ENCODE measurements at regions not wholly inside any gene's neighbourhood (a gene's known extent, or its start where the extent isn't known, plus 50 kb on each side); places are given as distances from the start of the nearest gene placed in this dataset.

DNA sequence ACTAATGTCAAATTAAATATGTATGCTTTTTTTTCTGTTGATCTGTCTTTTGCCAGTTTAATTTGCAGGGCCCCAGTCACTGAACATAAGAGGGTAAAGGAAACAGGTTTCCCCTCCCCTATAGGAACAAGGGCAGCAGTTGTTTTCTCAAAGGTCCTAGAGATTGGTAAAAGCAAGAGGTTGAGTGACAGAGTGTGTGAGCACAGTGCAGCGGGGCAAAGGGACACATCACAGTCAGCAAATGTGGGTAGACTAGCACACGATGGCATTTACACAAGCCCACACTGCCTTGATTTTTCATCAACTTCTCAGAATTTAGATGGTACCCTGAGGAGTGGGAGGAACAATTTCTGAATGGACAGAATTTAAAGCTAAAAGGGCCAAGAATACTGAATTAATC lies 138.7 kb upstream of the MYLIP start:
- TF ChIP-seq POLR2A (IDR thresholded peaks at IDR 0.05) (no peak), POLR2AphosphoS5 (IDR thresholded peaks at IDR 0.05) (no peak)
- TF ChIP-seq, protein P1, sequence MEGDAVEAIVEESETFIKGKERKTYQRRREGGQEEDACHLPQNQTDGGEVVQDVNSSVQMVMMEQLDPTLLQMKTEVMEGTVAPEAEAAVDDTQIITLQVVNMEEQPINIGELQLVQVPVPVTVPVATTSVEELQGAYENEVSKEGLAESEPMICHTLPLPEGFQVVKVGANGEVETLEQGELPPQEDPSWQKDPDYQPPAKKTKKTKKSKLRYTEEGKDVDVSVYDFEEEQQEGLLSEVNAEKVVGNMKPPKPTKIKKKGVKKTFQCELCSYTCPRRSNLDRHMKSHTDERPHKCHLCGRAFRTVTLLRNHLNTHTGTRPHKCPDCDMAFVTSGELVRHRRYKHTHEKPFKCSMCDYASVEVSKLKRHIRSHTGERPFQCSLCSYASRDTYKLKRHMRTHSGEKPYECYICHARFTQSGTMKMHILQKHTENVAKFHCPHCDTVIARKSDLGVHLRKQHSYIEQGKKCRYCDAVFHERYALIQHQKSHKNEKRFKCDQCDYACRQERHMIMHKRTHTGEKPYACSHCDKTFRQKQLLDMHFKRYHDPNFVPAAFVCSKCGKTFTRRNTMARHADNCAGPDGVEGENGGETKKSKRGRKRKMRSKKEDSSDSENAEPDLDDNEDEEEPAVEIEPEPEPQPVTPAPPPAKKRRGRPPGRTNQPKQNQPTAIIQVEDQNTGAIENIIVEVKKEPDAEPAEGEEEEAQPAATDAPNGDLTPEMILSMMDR (IDR thresholded peaks at IDR 0.05): no peak

All from prostate gland (tissue), 2 donors.